A549 (cell line): ENCODE measurements at regions not wholly inside any gene's neighbourhood (a gene's known extent, or its start where the extent isn't known, plus 50 kb on each side); places are given as distances from the start of the nearest gene placed in this dataset.

Experiments
- BHLHE40 ChIP-seq: IDR thresholded peaks from 2 replicates; pipeline ENCODE4 v1.6.1; 2012; ENCODE audit warnings: low read depth, low read length, inconsistent platforms
- CEBPB ChIP-seq, 2 experiments: fragments of >200 bp in 1 of 2; sonication (Bioruptor Twin) in 1 of 2; formaldehyde crosslinking in 1 of 2; IDR thresholded peaks; 2 replicates each; pipeline ENCODE4 v1.6.1; 2012 to 2016
- CHD2 ChIP-seq: fragments of 150-350 bp; IDR thresholded peaks from 2 replicates; pipeline ENCODE4 v1.6.1; 2014; ENCODE audit warnings: low read length; ENCODE audit not compliant: partially characterized antibody
- CTCF ChIP-seq: fragments of >200 bp; sonication (Bioruptor Twin); formaldehyde crosslinking; IDR thresholded peaks from 3 replicates; pipeline ENCODE4 v1.5.1; 2016
- HMGXB4 ChIP-seq: fragments of 250-450 bp; sonication (Bioruptor Pico); IDR thresholded peaks from 2 replicates; pipeline ENCODE4 v1.5.0; 2021; ENCODE audit warnings: mild to moderate bottlenecking, moderate library complexity, borderline replicate concordance
- MAFK ChIP-seq: fragments of 450-650 bp; IDR thresholded peaks from 2 replicates; pipeline ENCODE4 v1.6.1; 2014; ENCODE audit not compliant: partially characterized antibody
- MAX ChIP-seq: IDR thresholded peaks from 2 replicates; pipeline ENCODE4 v1.6.1; 2012
- MYC ChIP-seq: IDR thresholded peaks from 2 replicates; pipeline ENCODE4 v1.6.1; 2012; ENCODE audit warnings: mild to moderate bottlenecking, inconsistent platforms, low read length, improper control_type of control experiment, borderline replicate concordance
- POLR2A ChIP-seq: IDR thresholded peaks from 2 replicates; pipeline ENCODE4 v1.6.1; 2012; ENCODE audit warnings: mild to moderate bottlenecking, low read length

- no peak for TF ChIP-seq MYC
- no peak for TF ChIP-seq CTCF
- no peak for TF ChIP-seq MAFK
- no peak for TF ChIP-seq BHLHE40
- TF ChIP-seq POLR2A: no peak
- TF ChIP-seq MAX: no peak
- TF ChIP-seq HMGXB4: no peak
- TF ChIP-seq CEBPB (IDR thresholded peaks at IDR 0.05): no peak
- no peak for TF ChIP-seq CHD2
Measured at GRCh38 chr10:78139341-78139740, 105.7 kb downstream of the RPS24 start.
